H1 (cell line): ENCODE measurements at regions not wholly inside any gene's neighbourhood (a gene's known extent, or its start where the extent isn't known, plus 50 kb on each side); places are given as distances from the start of the nearest gene placed in this dataset.

Experiments used
- CTCF ChIP-seq, 3 experiments: IDR thresholded peaks; 1 replicate in 2 of 3; 2 replicates in 1 of 3; pipeline versions ENCODE4 v1.5.1 to v1.6.1; 2011; ENCODE audit warnings: low read length in 3 of 3, mild to moderate bottlenecking in 3 of 3, inconsistent platforms in 2 of 3, low read depth in 1 of 3, moderate library complexity in 1 of 3; ENCODE audit not compliant: insufficient read depth in 1 of 3; ENCODE audit errors: control extremely low read depth in 1 of 3
- JUN ChIP-seq: IDR thresholded peaks from 2 replicates; pipeline ENCODE4 v1.6.1; 2011; ENCODE audit warnings: low read depth, mild to moderate bottlenecking, improper control_type of control experiment, low read length
- JUND ChIP-seq: IDR thresholded peaks from 2 replicates; pipeline ENCODE4 v1.6.1; 2011; ENCODE audit warnings: mild to moderate bottlenecking, improper control_type of control experiment, low read length
- NANOG ChIP-seq: IDR thresholded peaks from 2 replicates; pipeline ENCODE4 v1.6.1; 2011; ENCODE audit warnings: low read length, low read depth, mild to moderate bottlenecking, inconsistent platforms; ENCODE audit not compliant: insufficient read depth, poor library complexity, severe bottlenecking
- RAD21 ChIP-seq, 2 experiments: IDR thresholded peaks in 1 of 2; conservative IDR thresholded peaks in 1 of 2; 2 replicates each; pipeline ENCODE4 v1.6.1; 2011; ENCODE audit warnings: low read depth in 2 of 2, low read length in 2 of 2, improper control_type of control experiment in 1 of 2, inconsistent platforms in 1 of 2, mild to moderate bottlenecking in 1 of 2, moderate library complexity in 1 of 2
- TCF12 ChIP-seq: IDR thresholded peaks from 2 replicates; pipeline ENCODE4 v1.6.1; 2011; ENCODE audit warnings: low read depth, mild to moderate bottlenecking, low read length

DNA sequence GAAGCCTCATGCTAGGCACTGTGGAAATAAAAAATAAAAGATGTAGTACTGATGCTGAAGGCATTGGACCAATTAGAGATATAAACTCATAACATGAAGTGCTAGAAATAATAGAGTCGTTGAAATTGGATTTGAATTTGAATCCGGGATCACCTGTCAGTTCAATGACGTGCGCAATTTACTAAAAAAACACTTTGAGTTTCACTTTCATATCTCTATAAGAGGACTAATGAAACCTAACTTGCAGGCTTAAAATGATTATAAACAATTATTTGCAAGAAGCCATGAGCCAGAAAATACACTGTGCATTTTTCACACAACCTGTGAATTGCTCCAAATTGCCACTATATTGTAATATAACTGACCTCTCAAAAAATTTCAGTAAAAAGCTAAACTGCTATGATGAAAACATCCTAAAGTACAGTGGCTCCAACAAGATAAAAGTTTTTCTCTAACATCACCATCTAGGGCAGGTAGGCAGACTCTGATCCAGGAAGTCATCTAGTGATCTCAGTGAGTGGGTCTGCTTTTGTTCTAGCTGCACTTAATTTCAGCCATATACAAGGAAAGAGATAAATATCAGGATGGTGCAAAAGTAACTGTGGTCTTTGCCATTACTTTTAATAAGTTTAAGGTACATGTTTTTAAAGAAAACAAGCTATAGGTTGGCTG, 440.2 kb downstream of the CNTN6 start (continued):
- TF ChIP-seq RAD21 (IDR thresholded peaks at IDR 0.05 in 1 of 2, conservative IDR thresholded peaks at IDR 0.05 in 1 of 2; ENCODE audit: low read depth in 2 of 2, low read length in 2 of 2) (no peak), TCF12 (no peak), JUN (no peak), NANOG (no peak), JUND (no peak), CTCF (IDR thresholded peaks at IDR 0.05; ENCODE audit: control extremely low read depth in 1 of 3, insufficient read depth in 1 of 3, low read depth in 1 of 3, low read length in 3 of 3) (no peak)
